KMS-11 (cell line): ENCODE measurements at regions not wholly inside any gene's neighbourhood (a gene's known extent, or its start where the extent isn't known, plus 50 kb on each side); places are given as distances from the start of the nearest gene placed in this dataset.
"Not testable (repeated sequence)": the region's sequence is repeated elsewhere in the genome, so short reads cannot be mapped to it uniquely, and the experiment has no call there.

ENCODE experiments used
- H2AFZ ChIP-seq: fragments of 200-600 bp; sonication (generic); 2 replicates; pipeline ENCODE4 v1.6.1; 2016; ENCODE audit warnings: antibody characterized with exemption, mixed run types, low read depth
- H3K27ac ChIP-seq: fragments of 200-600 bp; sonication (generic); 2 replicates; pipeline ENCODE4 v1.6.1; 2016; ENCODE audit warnings: mild to moderate bottlenecking, mixed run types
- H3K27me3 ChIP-seq: fragments of 200-600 bp; sonication (generic); 2 replicates; pipeline ENCODE4 v1.6.1; 2017; ENCODE audit warnings: mild to moderate bottlenecking, low read depth, mixed run types, moderate library complexity; ENCODE audit not compliant: insufficient read depth
- H3K36me3 ChIP-seq: fragments of 200-600 bp; sonication (generic); 2 replicates; pipeline ENCODE4 v1.6.1; 2017; ENCODE audit warnings: mild to moderate bottlenecking, mixed run types; ENCODE audit not compliant: insufficient read depth
- H3K4me1 ChIP-seq: fragments of 200-600 bp; sonication (generic); 2 replicates; pipeline ENCODE4 v1.6.1; 2016; ENCODE audit warnings: mild to moderate bottlenecking, low read depth, mixed run types; ENCODE audit not compliant: poor library complexity, severe bottlenecking
- H3K4me2 ChIP-seq: fragments of 200-600 bp; sonication (generic); 2 replicates; pipeline ENCODE4 v1.7.0; 2016; ENCODE audit warnings: mild to moderate bottlenecking, mixed run types
- H3K4me3 ChIP-seq: fragments of 200-600 bp; sonication (generic); IDR thresholded peaks from 2 replicates; pipeline ENCODE4 v1.6.1; 2017; ENCODE audit warnings: low read depth, low read length, mixed read lengths; ENCODE audit not compliant: insufficient read depth
- H3K79me2 ChIP-seq: fragments of 200-600 bp; sonication (generic); 2 replicates; pipeline ENCODE4 v1.6.1; 2016; ENCODE audit warnings: low read depth, mixed run types; ENCODE audit not compliant: insufficient read depth
- H3K9ac ChIP-seq: fragments of 200-600 bp; sonication (generic); 2 replicates; pipeline ENCODE4 v1.6.1; 2016; ENCODE audit warnings: mild to moderate bottlenecking, mixed run types
- H4K20me1 ChIP-seq: fragments of 200-600 bp; sonication (generic); 2 replicates; pipeline ENCODE4 v1.6.1; 2016; ENCODE audit warnings: mild to moderate bottlenecking, mixed run types; ENCODE audit not compliant: insufficient read depth
- CTCF ChIP-seq: fragments of 200-600 bp; sonication (generic); conservative IDR thresholded peaks from 2 replicates; pipeline ENCODE4 v1.6.1; 2017; ENCODE audit warnings: low read depth, mild to moderate bottlenecking, antibody characterized with exemption, low read length, moderate library complexity, mixed read lengths

GRCh38 chr1:189121941-189122340, 1355.7 kb downstream of the BRINP3 start:
- no peak overlapping the region for H3K4me2 ChIP-seq
- no peaks in the 10 kb centered on the region for H3K4me1 ChIP-seq
- H3K27me3 ChIP-seq, result no peaks in the 10 kb centered on the region
- H3K79me2 ChIP-seq, result no peaks in the 10 kb centered on the region
- no peak overlapping the region for H3K4me3 ChIP-seq
- no peak overlapping the region for H3K9ac ChIP-seq
- TF ChIP-seq CTCF, result no peak
- no peak overlapping the region for H2AFZ ChIP-seq
- H3K36me3 ChIP-seq, result no peaks in the 10 kb centered on the region
- H3K27ac ChIP-seq, result no peak overlapping the region
- H4K20me1 ChIP-seq, result no peaks in the 10 kb centered on the region

- Histone ChIP-seq H3K27me3 (no peaks in the 10 kb centered on the region), H3K4me2 (no peak overlapping the region), H3K36me3 (no peaks in the 10 kb centered on the region), H3K4me1 (no peaks in the 10 kb centered on the region), H3K79me2 (no peaks in the 10 kb centered on the region), H4K20me1 (no peaks in the 10 kb centered on the region), H2AFZ (no peak overlapping the region), H3K27ac (no peak overlapping the region), H3K9ac (no peak overlapping the region), H3K4me3 (no peak overlapping the region)
- no peak for TF ChIP-seq CTCF
Measured at GRCh38 chr1:189125694-189126093, 1352.0 kb downstream of the BRINP3 start.

- H3K27ac ChIP-seq, result no peak overlapping the region
- no peak overlapping the region for H3K4me3 ChIP-seq
- H3K27me3 ChIP-seq, result no peaks in the 10 kb centered on the region
- H3K36me3 ChIP-seq, result no peaks in the 10 kb centered on the region
- no peak overlapping the region for H2AFZ ChIP-seq
- no peaks in the 10 kb centered on the region for H4K20me1 ChIP-seq
- TF ChIP-seq CTCF, result no peak
- H3K79me2 ChIP-seq, result no peaks in the 10 kb centered on the region
- no peaks in the 10 kb centered on the region for H3K4me1 ChIP-seq
- H3K4me2 ChIP-seq, result no peak overlapping the region
- H3K9ac ChIP-seq, result no peak overlapping the region
Measured at GRCh38 chr1:189131576-189131975, 1346.1 kb downstream of the BRINP3 start.

- H3K4me2 ChIP-seq, H3K27ac ChIP-seq, H3K9ac ChIP-seq, H3K4me1 ChIP-seq, H3K27me3 ChIP-seq, H2AFZ ChIP-seq, H3K4me3 ChIP-seq, H4K20me1 ChIP-seq, H3K79me2 ChIP-seq, H3K36me3 ChIP-seq: not testable (repeated sequence)
Measured at GRCh38 chr1:189139748-189140147, 1337.9 kb downstream of the BRINP3 start.

- H3K4me3 ChIP-seq, result no peak overlapping the region
- H3K9ac ChIP-seq, result no peak overlapping the region
- H3K27ac ChIP-seq, result no peak overlapping the region
- H3K4me1 ChIP-seq, result no peaks in the 10 kb centered on the region
- H3K4me2 ChIP-seq, result no peak overlapping the region
- no peaks in the 10 kb centered on the region for H4K20me1 ChIP-seq
- no peak for TF ChIP-seq CTCF
- H2AFZ ChIP-seq, result no peak overlapping the region
- no peaks in the 10 kb centered on the region for H3K27me3 ChIP-seq
- no peaks in the 10 kb centered on the region for H3K36me3 ChIP-seq
- H3K79me2 ChIP-seq, result no peaks in the 10 kb centered on the region
Measured at GRCh38 chr1:189141056-189141455, 1336.6 kb downstream of the BRINP3 start.
